ENCODE measurements at regions not wholly inside any gene's neighbourhood (a gene's known extent, or its start where the extent isn't known, plus 50 kb on each side); places are given as distances from the start of the nearest gene placed in this dataset.

DNA sequence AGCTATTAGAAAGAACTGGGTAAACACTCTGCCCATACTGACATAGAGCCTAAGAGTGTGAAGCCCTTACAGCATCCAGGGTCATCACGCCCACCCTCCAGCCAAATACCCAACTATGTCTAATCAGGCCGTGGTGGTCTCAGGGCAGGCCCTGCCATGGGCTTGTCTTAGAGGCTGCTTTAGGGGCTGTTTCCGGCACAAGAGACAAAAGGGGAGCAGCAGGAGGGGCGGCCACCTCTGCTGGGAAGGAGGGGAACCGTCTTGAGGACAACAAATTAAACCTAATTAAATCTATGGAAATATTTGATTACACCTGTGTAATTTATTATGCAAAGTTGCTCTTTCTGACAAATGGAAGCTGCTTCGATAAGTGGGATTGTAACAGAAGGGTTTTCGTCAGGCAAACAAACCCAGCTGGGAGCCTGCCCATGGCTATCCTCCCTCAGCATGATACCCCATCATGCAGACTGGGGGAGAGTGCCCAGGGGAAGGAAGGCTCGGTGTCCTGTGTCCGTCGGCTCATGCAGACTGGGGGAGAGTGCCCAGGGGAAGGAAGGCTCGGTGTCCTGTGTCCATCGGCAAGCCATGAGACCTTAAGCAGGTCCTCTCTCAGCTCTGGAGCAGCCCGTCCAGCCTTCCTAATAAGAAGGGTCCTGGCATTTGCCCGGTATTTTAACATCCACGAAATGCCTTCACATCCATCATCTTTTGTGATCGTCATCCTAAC lies 163.6 kb upstream of the B3GAT1 start:
- DNase-seq (ENCODE audit: low spot score): no peak

GRCh38 chr11:134574947-134575346 lies 162.9 kb upstream of the B3GAT1 start:
- DNase-seq (ENCODE audit: low spot score): no peak

- no peak for DNase-seq (ENCODE audit: low spot score)
Observed at GRCh38 chr11:134574425-134574824, 162.4 kb upstream of the B3GAT1 start.

DNA sequence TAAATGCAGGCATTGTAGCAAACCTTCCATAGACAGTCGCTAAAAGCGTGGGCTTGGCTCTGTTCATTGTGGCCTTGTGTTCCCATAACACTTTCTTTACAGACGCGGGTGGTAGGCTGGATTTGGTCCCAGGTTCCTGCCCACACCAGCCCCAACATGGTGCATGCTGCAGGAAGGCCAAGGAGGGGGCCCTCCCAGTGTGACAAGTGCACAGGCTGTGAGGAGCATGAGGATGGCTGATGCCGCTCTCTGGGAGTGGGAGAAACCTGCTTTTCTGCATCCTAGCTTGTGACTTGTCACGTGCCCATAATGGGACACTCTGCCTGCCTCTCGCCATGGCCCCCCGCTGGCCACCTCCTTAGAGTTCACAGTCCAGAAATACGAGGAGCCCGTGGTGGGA lies 161.8 kb upstream of the B3GAT1 start:
- no peak for DNase-seq (ENCODE audit: low spot score)

DNA sequence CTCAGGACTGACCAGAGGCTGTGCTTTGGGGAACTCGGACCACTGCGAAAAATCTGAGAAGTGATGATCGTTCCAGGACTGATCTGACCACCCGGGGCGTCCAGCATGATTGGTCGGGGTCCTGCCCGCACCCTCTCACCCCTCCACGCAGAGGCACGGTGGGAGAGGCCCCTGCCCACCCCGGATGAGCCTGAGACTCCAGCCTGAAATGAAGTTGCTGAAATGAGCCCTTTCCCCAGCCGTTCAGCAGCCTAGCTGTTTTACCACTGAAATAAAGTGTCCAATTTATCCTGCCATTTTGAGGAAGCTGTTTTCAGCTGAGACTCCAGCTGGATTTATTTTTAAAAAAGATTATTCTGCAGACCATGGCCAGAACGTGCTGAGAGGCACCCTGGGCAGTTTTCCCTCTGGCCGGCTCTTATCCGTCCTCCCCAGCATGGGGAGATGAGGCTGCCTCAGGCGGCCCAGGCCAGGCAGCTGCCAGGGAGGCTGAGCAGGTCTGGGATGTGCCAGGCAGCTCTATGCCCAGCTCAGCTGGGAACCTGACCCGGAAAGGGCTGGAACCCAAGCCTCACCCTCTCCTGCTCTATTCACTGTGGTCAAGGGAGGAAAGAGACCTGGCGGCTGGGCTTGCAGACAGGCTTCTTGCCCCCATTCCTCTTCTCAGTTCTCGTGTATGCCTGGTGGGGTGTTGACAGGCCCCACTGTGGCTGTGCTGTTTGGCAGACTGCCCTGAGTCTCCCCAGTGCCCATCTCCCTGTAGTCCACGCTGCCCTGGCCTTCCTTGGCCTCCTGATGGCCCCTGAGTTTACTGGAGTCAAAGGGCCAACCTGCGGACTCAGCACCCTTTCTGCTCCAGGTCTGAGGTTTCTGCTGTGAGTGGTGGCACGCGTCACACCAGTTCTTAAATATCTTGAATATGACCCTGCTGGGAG lies 161.0 kb upstream of the B3GAT1 start:
- no peak for DNase-seq (ENCODE audit: low spot score)

GRCh38 chr11:134571301-134571700 lies 159.3 kb upstream of the B3GAT1 start:
- DNase-seq (ENCODE audit: low spot score): no peak

DNA sequence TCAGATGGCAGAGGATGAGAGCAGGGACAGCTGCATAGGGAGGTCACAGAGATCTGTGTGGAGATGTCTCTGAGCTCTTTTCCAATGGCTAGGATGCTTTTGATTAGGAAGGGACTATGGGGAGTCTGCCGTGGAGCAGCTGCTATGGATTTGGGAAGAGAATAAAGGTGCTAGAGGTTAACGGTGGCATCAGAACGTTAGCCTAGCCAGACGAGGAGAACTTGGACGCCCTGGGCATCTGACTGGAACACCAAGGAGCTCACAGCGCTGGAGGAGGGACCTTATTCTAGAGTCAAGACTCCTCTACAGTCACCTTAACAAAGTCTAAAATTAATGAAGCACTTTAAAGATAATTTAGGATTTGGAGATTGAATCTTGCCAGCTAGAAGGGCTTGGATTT lies 157.2 kb upstream of the B3GAT1 start:
- DNase-seq (ENCODE audit: low spot score): no peak

DNA sequence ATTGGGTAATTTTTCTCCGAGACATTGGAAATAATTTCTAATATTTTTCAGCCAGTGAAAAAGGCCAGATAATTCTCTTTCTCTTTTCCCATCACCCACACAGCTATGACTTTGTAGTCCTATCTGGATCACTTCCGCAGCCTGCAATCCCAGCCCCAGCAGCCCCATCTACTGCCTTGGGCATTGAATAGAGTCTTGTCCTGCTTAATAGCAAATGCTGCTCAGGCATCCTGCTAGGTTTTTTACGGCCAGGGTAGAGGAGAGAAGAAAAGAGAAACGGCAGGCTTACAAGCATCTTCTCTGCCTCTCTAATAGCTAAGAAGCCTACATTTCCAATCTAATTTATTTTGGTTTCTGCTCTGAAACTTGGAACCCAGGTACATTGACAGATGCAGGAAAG lies 154.3 kb upstream of the B3GAT1 start:
- no peak for DNase-seq (ENCODE audit: low spot score)

DNA sequence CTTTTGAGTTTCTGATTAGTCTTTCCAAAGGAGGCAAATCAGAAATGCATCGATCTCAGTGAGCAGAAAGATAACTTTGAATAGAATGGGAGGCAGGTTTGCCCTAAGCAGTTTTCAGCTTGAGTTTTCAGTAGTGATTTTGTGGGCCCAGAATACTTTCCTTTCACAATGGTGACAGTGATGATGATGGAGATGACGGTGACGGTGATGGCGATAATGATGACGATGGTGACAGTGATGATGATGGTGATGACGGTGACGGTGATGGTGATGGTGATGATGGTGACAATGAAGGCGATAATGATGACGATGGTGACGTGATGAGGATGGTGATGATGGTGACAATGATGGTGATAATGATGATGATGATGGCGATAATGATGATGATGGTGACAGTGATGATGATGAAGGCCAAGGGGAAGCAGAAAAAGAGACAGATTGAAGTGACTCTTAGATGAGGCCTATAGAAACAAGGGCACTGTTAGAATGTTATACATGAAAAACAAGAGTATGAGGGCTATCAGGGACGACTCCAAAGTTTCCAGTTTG lies 153.4 kb upstream of the B3GAT1 start:
- DNase-seq (ENCODE audit: low spot score): no peak

GRCh38 chr11:134564472-134565200 lies 152.6 kb upstream of the B3GAT1 start:
- DNase-seq (ENCODE audit: low spot score): no peak

GRCh38 chr11:134562941-134563471 lies 151.0 kb upstream of the B3GAT1 start:
- DNase-seq (ENCODE audit: low spot score): no peak

DNA sequence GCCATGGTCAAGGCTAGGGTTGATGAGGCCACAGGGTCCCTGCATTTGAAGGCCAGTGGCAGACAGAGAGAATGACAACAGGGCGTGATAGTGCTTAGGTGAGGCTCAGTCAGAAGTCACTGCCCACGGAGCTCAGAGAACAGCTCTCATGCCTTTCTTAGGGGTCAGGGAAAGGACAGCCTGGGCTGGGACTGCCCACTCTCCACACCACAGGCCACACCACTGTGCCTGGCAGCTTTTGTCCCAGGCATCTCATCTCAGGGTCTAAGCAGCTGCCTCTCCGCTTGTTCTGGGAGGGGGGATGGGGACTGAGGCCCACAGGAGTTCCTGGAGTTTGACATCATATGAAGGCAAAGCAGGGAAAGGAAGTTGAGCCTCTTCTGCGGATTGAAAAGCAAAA lies 150.2 kb upstream of the B3GAT1 start:
- no peak for DNase-seq (ENCODE audit: low spot score)

DNA sequence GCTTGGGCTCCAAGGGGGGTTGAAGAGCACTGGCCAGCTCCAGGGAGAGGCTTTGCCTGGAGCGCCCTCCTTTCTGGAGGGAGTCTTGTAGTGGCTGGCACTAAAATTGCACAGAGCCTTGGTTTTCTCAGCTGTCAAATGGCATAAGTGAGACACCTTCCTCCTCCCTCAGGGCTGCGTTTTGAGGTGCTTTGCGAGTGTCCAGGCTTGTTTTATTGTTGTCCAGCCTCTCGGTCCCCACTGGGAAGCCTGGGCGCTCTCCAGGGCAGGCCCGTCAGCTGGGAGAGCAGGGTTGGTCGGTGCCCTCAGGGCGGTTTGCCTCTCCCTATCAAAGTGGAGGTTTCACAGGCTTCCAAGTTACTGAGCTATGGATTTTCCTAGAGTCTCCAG lies 149.3 kb upstream of the B3GAT1 start:
- DNase-seq (ENCODE audit: low spot score): no peak

- no peak for DNase-seq (ENCODE audit: low spot score)
Observed at GRCh38 chr11:134560566-134561330, 148.7 kb upstream of the B3GAT1 start.

GRCh38 chr11:134560066-134560465 lies 148.0 kb upstream of the B3GAT1 start:
- DNase-seq (ENCODE audit: low spot score): no peak

DNA sequence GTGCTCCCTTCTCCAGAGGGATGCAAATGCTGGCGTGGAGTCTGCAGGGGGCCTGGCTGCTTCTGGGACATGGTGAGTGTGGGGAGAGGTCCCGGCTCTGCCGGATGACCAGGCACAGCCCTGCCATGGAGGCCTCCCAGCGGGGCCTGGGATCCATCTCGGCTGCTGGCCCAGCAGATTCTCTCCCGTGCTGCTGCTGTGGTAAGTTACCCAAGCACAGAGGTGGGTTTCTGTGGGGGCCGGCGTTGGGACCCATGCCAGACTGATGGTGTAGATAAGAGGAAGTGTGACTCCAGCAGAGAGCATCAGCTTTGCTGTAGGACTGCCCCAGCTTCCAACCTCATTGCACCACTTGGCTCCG lies 147.5 kb upstream of the B3GAT1 start:
- no peak for DNase-seq (ENCODE audit: low spot score)

- DNase-seq (ENCODE audit: low spot score): no peak
Observed at GRCh38 chr11:134558916-134559601, 147.0 kb upstream of the B3GAT1 start.

- no peak for DNase-seq (ENCODE audit: low spot score)
Observed at GRCh38 chr11:134558258-134558835, 146.3 kb upstream of the B3GAT1 start.

- no peak for DNase-seq (ENCODE audit: low spot score)
Observed at GRCh38 chr11:134557571-134558257, 145.7 kb upstream of the B3GAT1 start.

GRCh38 chr11:134556186-134556585 lies 144.1 kb upstream of the B3GAT1 start:
- no peak for DNase-seq (ENCODE audit: low spot score)

Data from RKO (cell line).